ENCODE measurements at regions not wholly inside any gene's neighbourhood (a gene's known extent, or its start where the extent isn't known, plus 50 kb on each side); places are given as distances from the start of the nearest gene placed in this dataset.

GRCh38 chr22:22084089-22084711, 101.6 kb upstream of the TOP3B start:
- Histone ChIP-seq H3K4me3 (replicated peaks; ENCODE audit: insufficient read depth, low read length) (no peak overlapping the region), H3K27ac (replicated peaks) (no peak overlapping the region), H3K27me3 (ENCODE audit: insufficient read depth, poor library complexity, severe bottlenecking) (no peaks in the 10 kb centered on the region)
- TF ChIP-seq POLR2AphosphoS5 (IDR thresholded peaks at IDR 0.05; ENCODE audit: low read depth) (no peak), GABPA (IDR thresholded peaks at IDR 0.05; ENCODE audit: low read depth) (no peak), CTCF (IDR thresholded peaks at IDR 0.05; ENCODE audit: insufficient read depth, low read length) (no peak), REST (IDR thresholded peaks at IDR 0.05; ENCODE audit: insufficient replicate concordance, low read depth) (no peak), SPI1 (IDR thresholded peaks at IDR 0.05; ENCODE audit: borderline replicate concordance, low read depth) (no peak)
- DNase-seq (ENCODE audit: low read depth in 1 of 2, low spot score in 1 of 2): no peak

GRCh38 chr22:22082960-22083359, 100.4 kb upstream of the TOP3B start:
- Histone ChIP-seq H3K27ac (replicated peaks) (no peak overlapping the region), H3K4me3 (replicated peaks; ENCODE audit: insufficient read depth, low read length) (no peak overlapping the region), H3K27me3 (ENCODE audit: insufficient read depth, poor library complexity, severe bottlenecking) (no peaks in the 10 kb centered on the region)
- no peak for DNase-seq (ENCODE audit: low read depth in 1 of 2, low spot score in 1 of 2)
- no peak for TF ChIP-seq SPI1 (IDR thresholded peaks at IDR 0.05; ENCODE audit: borderline replicate concordance, low read depth)
- no peak for TF ChIP-seq CTCF (IDR thresholded peaks at IDR 0.05; ENCODE audit: insufficient read depth, low read length)
- no peak for TF ChIP-seq POLR2AphosphoS5 (IDR thresholded peaks at IDR 0.05; ENCODE audit: low read depth)
- no peak for TF ChIP-seq REST (IDR thresholded peaks at IDR 0.05; ENCODE audit: insufficient replicate concordance, low read depth)
- TF ChIP-seq GABPA (IDR thresholded peaks at IDR 0.05; ENCODE audit: low read depth): no peak

GRCh38 chr22:22082229-22082835, 99.7 kb upstream of the TOP3B start:
- DNase-seq (ENCODE audit: low read depth in 1 of 2, low spot score in 1 of 2): no peak
- H3K27me3 ChIP-seq (ENCODE audit: insufficient read depth, poor library complexity, severe bottlenecking): no peaks in the 10 kb centered on the region
- H3K4me3 ChIP-seq (replicated peaks; ENCODE audit: insufficient read depth, low read length): no peak overlapping the region
- no peak for TF ChIP-seq GABPA (IDR thresholded peaks at IDR 0.05; ENCODE audit: low read depth)
- TF ChIP-seq REST (IDR thresholded peaks at IDR 0.05; ENCODE audit: insufficient replicate concordance, low read depth): no peak
- TF ChIP-seq SPI1 (IDR thresholded peaks at IDR 0.05; ENCODE audit: borderline replicate concordance, low read depth): no peak
- TF ChIP-seq CTCF (IDR thresholded peaks at IDR 0.05; ENCODE audit: insufficient read depth, low read length): no peak
- TF ChIP-seq POLR2AphosphoS5 (IDR thresholded peaks at IDR 0.05; ENCODE audit: low read depth): no peak
- H3K27ac ChIP-seq (replicated peaks): no peak overlapping the region
